Astrocyte (in vitro differentiated cells and primary cell): ENCODE measurements at regions not wholly inside any gene's neighbourhood (a gene's known extent, or its start where the extent isn't known, plus 50 kb on each side); places are given as distances from the start of the nearest gene placed in this dataset.

ENCODE experiments used
- CTCF ChIP-seq: IDR thresholded peaks from 2 replicates; pipeline ENCODE4 v1.5.1; 2011; ENCODE audit warnings: low read depth, mild to moderate bottlenecking, inconsistent platforms, low read length, moderate library complexity; ENCODE audit not compliant: insufficient read depth
- EZH2 ChIP-seq: IDR thresholded peaks from 2 replicates; pipeline ENCODE4 v1.6.1; 2012; ENCODE audit warnings: mild to moderate bottlenecking, low read length, inconsistent platforms; ENCODE audit not compliant: insufficient read depth

GRCh38 chr3:150275941-150276340, 132.2 kb upstream of the TSC22D2 start:
- TF ChIP-seq CTCF (no peak), EZH2 (no peak)
